ENCODE measurements at regions not wholly inside any gene's neighbourhood (a gene's known extent, or its start where the extent isn't known, plus 50 kb on each side); places are given as distances from the start of the nearest gene placed in this dataset.

- no peak for TF ChIP-seq CTCF (IDR thresholded peaks at IDR 0.05; ENCODE audit: low read depth, low read length, missing input control)
- no peak for TF ChIP-seq RAD21 (IDR thresholded peaks at IDR 0.05)
- no peak for TF ChIP-seq RXRA (IDR thresholded peaks at IDR 0.05)
- no peak for TF ChIP-seq REST (IDR thresholded peaks at IDR 0.05)
- no peak for TF ChIP-seq TAF1 (conservative IDR thresholded peaks at IDR 0.05)
- no peak for TF ChIP-seq JUND (IDR thresholded peaks at IDR 0.05)
- no peak for TF ChIP-seq FOXA1 (IDR thresholded peaks at IDR 0.05)
- no peak for TF ChIP-seq EGR1 (IDR thresholded peaks at IDR 0.05; ENCODE audit: low read depth in 2 of 2)
- no peak for TF ChIP-seq NR2F2 (IDR thresholded peaks at IDR 0.05)
- TF ChIP-seq MAX (IDR thresholded peaks at IDR 0.05): no peak
- TF ChIP-seq YY1 (IDR thresholded peaks at IDR 0.05): no peak
- no peak for TF ChIP-seq GABPA (IDR thresholded peaks at IDR 0.05 in 1 of 2, conservative IDR thresholded peaks at IDR 0.05 in 1 of 2)
- no peak for TF ChIP-seq HNF4A (conservative IDR thresholded peaks at IDR 0.05)
- no peak for TF ChIP-seq ZBTB33 (IDR thresholded peaks at IDR 0.05)
These were observed 718.7 kb upstream of the SLC8A1 start for GRCh38 chr2:41170589-41170988.
